ENCODE measurements at regions not wholly inside any gene's neighbourhood (a gene's known extent, or its start where the extent isn't known, plus 50 kb on each side); places are given as distances from the start of the nearest gene placed in this dataset.

DNA sequence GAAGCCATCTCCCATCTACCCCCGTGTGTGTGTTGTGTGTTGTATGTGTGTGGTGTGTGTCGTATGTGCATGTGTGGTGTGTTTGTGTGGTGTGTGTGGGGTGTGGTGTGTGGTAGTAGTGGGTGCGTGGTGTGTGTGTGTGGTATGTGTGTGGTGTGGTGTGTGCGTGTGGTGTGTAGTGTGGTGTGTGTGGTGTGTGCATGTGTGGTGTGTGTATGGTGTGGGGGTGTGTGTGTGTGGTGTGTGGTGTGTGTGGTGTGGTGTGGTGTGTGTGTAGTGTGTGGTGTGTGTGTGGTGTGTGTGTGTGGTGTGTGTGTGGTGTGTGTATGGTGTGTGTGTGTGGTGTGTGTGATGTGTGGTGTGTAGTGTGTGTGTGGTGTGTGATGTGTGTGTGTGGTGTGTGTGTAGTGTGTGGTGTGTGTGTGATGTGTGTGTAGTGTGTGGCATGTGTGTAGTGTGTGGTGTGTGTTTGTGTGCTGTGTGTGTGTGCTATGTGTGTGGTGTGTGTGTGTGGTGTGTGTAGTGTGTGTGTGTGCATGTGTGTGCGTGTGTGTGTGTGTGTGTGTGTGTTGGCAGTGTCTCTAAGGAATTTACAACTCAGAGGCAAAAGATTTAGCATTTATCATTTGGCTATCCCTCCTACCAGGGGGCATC is 156.3 kb upstream of the TMEM108 start:
- DNase-seq (ENCODE audit: extremely low spot score, unreplicated experiment): no peak
- TF ChIP-seq, protein P1, sequence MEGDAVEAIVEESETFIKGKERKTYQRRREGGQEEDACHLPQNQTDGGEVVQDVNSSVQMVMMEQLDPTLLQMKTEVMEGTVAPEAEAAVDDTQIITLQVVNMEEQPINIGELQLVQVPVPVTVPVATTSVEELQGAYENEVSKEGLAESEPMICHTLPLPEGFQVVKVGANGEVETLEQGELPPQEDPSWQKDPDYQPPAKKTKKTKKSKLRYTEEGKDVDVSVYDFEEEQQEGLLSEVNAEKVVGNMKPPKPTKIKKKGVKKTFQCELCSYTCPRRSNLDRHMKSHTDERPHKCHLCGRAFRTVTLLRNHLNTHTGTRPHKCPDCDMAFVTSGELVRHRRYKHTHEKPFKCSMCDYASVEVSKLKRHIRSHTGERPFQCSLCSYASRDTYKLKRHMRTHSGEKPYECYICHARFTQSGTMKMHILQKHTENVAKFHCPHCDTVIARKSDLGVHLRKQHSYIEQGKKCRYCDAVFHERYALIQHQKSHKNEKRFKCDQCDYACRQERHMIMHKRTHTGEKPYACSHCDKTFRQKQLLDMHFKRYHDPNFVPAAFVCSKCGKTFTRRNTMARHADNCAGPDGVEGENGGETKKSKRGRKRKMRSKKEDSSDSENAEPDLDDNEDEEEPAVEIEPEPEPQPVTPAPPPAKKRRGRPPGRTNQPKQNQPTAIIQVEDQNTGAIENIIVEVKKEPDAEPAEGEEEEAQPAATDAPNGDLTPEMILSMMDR (IDR thresholded peaks at IDR 0.05): no peak
- Mint-ChIP-seq H3K4me1 (ENCODE audit: unreplicated experiment) (no peaks in the 10 kb centered on the region), H3K4me3 (ENCODE audit: unreplicated experiment) (no peak overlapping the region), H3K27me3 (ENCODE audit: unreplicated experiment) (peaks cover 33% of the 10 kb centered on the region), H3K27ac (ENCODE audit: unreplicated experiment) (no peak overlapping the region), H3K36me3 (ENCODE audit: unreplicated experiment) (no peaks in the 10 kb centered on the region), H3K9me3 (ENCODE audit: unreplicated experiment) (peaks cover 5% of the 10 kb centered on the region)

DNA sequence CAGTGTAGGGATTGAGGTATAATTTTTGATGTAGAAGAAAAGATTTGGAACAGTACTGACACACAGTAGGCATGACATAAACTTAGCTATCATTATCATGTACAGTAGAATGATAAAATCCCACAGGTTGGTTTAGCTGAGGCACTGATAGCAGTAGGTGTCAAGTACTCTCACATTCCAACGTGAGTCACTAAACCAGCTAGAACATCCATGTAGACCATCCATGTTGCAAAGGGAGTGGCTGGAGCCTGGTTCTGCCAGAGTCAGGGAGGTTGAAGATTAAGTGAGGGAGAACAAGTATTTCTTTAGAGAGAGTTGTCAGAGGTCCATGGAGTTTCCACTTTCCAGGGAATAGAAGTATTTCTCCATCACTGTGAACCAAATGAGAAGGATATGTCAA is 157.2 kb upstream of the TMEM108 start:
- Mint-ChIP-seq H3K4me1 (ENCODE audit: unreplicated experiment) (no peaks in the 10 kb centered on the region), H3K36me3 (ENCODE audit: unreplicated experiment) (no peaks in the 10 kb centered on the region), H3K4me3 (ENCODE audit: unreplicated experiment) (no peak overlapping the region), H3K9me3 (ENCODE audit: unreplicated experiment) (peaks cover 5% of the 10 kb centered on the region), H3K27me3 (ENCODE audit: unreplicated experiment) (peaks cover 38% of the 10 kb centered on the region), H3K27ac (ENCODE audit: unreplicated experiment) (no peak overlapping the region)
- DNase-seq (ENCODE audit: extremely low spot score, unreplicated experiment): no peak
- TF ChIP-seq, protein P1 (IDR thresholded peaks at IDR 0.05): no peak

DNA sequence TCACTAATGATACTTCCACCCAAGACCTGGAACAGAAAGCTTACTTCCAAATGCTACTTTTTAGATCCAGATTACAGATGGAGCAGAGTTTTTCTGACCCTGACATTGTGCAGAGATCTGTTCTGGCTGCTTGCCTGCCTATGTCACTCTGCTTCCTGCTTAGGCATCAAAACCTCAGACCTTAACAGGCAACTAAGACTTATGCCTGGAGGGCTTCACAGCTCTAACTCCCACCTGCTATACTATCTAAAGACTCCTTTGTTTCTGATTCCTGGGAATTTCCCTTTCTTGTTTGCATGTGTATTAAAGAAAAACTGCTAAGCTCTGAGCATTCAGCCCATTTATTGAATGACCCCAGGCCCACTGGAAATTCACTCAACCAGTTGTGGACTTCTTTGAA is 157.4 kb upstream of the NPHP3 start:
- Mint-ChIP-seq H3K27ac (ENCODE audit: unreplicated experiment) (no peak overlapping the region), H3K9me3 (ENCODE audit: unreplicated experiment) (no peaks in the 10 kb centered on the region), H3K27me3 (ENCODE audit: unreplicated experiment) (peaks cover 27% of the 10 kb centered on the region), H3K4me3 (ENCODE audit: unreplicated experiment) (no peak overlapping the region), H3K4me1 (ENCODE audit: unreplicated experiment) (no peaks in the 10 kb centered on the region), H3K36me3 (ENCODE audit: unreplicated experiment) (no peaks in the 10 kb centered on the region)
- TF ChIP-seq, protein P1 (IDR thresholded peaks at IDR 0.05): no peak
- DNase-seq (ENCODE audit: extremely low spot score, unreplicated experiment): no peak

DNA sequence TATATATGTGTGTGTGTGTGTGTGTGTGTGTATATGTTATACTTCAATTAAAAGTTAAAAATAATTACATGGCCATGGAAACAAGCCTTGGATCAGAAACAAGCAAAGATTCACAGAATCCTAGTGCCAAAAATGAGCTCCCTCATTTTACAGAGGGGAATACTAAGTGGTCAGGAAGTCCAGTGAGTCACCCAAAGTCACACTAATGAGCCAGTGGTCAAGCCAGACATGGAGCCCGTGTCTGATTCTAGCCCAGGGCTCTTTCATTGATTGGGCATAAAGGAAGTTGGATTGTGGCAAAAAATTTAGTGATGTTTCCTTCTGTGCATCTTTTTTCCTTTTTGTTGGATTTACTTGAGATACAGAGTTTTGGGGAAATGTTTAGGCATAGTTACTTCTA is 152.5 kb upstream of the NPHP3 start:
- Mint-ChIP-seq H3K4me1 (ENCODE audit: unreplicated experiment) (no peaks in the 10 kb centered on the region), H3K27me3 (ENCODE audit: unreplicated experiment) (peaks cover 26% of the 10 kb centered on the region), H3K27ac (ENCODE audit: unreplicated experiment) (no peak overlapping the region), H3K9me3 (ENCODE audit: unreplicated experiment) (no peaks in the 10 kb centered on the region), H3K36me3 (ENCODE audit: unreplicated experiment) (no peaks in the 10 kb centered on the region), H3K4me3 (ENCODE audit: unreplicated experiment) (no peak overlapping the region)
- no peak for DNase-seq (ENCODE audit: extremely low spot score, unreplicated experiment)
- TF ChIP-seq, protein P1 (IDR thresholded peaks at IDR 0.05): no peak

DNA sequence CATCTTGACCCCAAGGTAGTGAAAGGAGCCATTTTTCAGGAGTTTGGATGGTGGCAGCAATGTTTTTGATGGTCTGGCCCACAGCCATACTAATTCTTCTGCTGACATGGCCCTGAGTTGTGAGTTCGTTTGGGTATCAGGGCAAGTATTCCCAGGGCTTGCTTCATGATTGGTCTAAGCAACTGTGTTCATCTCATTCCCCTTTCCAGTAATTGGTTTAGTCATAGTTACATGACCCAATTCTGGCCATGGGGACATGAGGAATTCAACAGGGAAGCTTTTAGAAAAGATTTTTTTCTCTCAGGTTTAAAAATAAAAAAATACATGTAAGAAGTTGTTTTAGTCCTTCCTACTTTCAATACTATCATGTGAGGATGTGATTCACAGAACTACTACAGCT is 150.5 kb upstream of the NPHP3 start:
- DNase-seq (ENCODE audit: extremely low spot score, unreplicated experiment): no peak
- Mint-ChIP-seq H3K27me3 (ENCODE audit: unreplicated experiment) (peaks cover 26% of the 10 kb centered on the region), H3K9me3 (ENCODE audit: unreplicated experiment) (no peaks in the 10 kb centered on the region), H3K27ac (ENCODE audit: unreplicated experiment) (no peak overlapping the region), H3K4me1 (ENCODE audit: unreplicated experiment) (no peaks in the 10 kb centered on the region), H3K36me3 (ENCODE audit: unreplicated experiment) (no peaks in the 10 kb centered on the region), H3K4me3 (ENCODE audit: unreplicated experiment) (no peak overlapping the region)
- TF ChIP-seq, protein P1 (IDR thresholded peaks at IDR 0.05): no peak
